GM19468 (cell line): ENCODE measurements at regions not wholly inside any gene's neighbourhood (a gene's known extent, or its start where the extent isn't known, plus 50 kb on each side); places are given as distances from the start of the nearest gene placed in this dataset.

Source experiments
- ATAC-seq: cut with Tn5 transposase; IDR thresholded peaks from one replicate; pipeline ENCODE4 v1.9.1; 2021; ENCODE audit warnings: mild to moderate bottlenecking, moderate library complexity, moderate number of reproducible peaks; ENCODE audit not compliant: unreplicated experiment; ENCODE audit errors: extremely low read depth

DNA sequence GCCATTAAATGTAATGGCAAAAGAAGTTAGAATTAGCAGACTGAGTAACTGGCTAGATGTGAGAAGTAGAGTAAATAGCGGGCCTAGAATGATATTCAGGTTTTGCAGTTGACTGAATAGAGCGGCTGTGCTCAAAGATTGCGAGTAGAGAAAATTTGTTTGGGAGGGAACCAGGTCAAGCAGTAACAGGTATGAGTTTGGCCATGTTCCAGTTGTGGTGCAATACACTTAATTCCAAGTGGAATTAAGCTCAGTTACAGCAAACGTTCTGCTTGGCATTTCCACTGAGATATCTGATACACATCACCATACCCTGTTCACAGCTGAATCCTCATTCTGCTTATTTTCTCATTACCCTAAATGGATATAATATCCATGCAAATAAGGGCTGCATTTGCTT is 1382.9 kb downstream of the MRPL39 start:
- ATAC-seq: no peak

DNA sequence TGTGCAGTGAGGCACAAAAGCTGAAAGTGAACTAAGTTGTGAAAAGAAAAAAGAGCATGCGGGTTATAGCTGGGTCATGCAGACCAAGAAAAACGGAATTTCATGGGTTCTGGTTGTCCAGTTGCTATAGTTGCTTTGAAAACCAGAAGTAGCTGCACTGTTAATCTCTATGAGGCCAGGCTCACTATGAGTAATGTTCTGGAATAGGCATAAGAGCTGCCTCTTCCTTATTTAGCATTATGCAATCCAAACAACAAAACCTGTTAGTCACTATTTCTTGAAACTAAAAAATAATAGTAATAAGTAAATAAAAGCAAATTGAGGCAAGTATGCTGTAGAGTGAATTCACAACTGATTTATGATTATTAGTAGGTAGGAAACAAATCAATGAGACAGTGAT is 1383.7 kb downstream of the MRPL39 start:
- ATAC-seq: no peak

DNA sequence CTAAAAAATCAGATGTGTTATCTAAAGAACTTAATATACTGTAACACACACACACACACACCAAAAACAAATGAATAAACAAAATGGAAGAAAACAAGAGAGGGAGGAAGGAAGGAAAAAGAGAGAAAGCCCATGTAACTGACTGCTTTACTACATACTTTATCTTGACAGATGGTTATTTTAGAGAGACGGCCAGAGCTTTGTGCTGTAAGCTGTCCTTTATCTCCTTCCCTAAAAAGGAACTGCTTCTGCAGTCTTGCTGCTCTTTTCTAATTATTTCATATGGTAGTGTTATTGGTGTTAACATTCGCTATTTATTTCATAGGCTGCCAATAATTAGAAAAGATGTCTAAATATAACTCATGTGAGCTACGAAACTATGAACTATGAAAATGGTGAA is 1384.6 kb downstream of the MRPL39 start:
- ATAC-seq: no peak

DNA sequence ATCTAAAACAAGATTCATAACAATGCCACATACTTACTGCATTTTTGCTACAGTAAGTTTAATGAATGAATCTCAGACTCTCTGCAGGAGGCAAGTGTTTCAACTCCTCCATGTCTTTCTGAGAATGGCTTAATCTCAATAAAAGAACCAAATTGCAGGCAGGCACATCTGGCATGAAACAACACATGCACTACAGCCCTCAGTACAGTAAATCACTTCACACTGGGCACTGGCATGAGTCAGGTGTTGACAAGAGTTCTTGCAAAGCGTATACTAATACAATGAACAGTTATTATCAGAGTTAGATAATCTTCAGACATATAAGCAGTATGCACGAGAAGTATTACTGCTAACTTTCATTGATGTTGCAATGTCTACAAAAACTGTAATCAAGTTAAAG is 1386.8 kb downstream of the MRPL39 start:
- ATAC-seq: no peak

DNA sequence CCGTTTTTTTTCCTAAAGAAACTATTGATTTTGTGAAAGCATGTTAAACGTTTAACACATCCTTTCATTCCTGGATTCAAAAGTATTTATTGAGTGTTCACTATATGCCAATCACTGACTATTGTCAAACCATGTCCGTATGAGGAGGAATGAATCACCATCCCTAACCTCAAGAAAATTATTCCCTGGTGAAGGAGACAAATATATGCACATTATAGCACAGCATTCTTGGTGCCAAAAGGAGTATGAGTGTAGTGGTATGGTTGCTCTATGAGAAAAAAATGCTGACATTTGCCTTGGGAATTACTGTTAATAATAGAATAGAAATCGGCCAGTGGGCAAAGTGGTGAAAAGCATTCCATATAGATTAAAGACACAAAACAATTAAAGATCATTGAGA is 1390.1 kb downstream of the MRPL39 start:
- ATAC-seq: no peak

DNA sequence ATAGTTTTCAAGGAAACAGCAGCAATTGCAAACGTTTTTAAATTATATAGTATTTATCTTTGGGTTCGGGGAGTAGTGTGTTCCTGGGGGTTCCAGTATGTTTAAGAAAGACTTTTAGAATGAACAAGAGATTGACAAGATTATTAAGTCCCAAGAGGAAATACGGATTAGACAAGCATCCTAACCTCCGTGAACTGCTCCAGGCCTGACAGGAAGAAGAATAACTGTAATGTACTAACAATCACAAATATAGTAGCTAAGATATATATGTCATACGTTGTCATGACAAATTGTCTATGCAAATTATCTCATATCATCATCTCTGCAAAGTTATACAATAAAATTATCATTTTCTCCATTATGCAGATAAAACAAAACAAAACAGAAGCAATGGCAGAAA is 1397.2 kb downstream of the MRPL39 start:
- ATAC-seq: no peak

DNA sequence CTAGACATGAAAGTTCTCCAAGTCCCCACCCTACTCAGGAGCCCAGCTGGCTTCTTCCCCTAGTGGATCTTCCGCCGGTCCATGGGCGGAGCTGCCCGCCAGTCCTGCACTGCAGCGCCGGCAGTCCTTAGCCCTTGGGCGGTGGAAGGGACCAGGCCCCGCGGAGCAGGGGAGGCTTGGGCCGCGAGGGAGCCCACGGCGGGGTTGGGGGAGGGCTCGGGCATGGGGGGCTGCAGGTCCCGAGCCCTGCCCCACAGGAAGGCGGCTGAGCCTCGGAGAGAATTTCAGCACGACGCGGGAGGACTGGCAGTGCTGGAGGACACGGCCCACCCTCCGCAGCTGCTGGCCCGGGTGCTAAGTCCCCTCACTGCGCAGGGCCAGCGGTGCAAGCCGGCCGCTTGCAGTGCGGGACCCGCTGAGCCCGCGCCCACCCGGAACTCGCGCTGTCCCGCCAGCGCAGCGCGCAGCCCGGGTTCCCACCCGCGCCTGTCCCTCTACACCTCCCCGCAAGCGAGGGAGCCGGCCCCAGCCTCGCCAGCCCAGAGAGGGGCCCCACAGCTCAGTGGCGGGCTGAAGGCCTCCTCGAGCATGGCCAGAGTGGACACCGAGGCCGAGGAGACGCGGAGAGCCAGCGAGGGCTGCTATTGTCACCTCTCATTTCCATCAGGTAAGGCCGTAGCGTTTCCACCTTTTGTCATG is 1398.6 kb downstream of the MRPL39 start:
- no peak for ATAC-seq

DNA sequence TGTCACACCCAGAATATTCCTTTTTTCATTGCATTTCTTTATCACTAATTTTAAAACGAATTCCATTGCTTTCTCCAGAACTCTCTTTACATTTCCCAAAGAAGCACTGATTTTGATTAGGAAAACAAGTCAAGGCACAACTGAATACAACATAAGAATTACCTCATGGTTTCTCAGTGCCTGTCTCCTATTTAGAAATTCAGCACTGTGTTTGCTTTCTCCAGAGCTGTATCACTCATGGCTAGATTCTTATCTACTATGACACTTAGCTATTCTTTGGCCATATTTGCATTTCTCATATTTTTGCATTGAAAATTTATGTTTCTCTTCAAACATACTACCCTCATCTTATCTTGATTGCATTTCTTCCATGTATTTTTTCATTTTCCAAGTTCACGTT is 1402.0 kb downstream of the MRPL39 start:
- ATAC-seq: no peak

DNA sequence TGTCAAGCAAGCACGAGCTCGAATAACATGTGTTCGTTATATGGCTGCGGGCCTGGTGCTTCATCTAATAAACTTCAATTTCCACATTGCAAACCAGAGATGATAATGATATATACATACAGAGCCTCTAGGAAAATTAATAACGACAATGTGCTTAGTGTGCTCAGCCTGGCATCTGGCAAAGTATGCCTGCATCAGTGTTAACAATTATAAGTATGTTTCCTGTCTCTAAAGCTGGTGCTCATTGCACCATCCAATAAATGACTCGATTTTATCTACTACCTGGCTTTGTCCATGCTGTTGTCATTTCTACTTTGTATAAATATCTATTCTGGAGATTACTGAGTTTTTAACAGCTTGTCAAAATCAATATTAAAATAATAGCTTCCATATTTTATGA is 1402.6 kb downstream of the MRPL39 start:
- ATAC-seq: no peak

DNA sequence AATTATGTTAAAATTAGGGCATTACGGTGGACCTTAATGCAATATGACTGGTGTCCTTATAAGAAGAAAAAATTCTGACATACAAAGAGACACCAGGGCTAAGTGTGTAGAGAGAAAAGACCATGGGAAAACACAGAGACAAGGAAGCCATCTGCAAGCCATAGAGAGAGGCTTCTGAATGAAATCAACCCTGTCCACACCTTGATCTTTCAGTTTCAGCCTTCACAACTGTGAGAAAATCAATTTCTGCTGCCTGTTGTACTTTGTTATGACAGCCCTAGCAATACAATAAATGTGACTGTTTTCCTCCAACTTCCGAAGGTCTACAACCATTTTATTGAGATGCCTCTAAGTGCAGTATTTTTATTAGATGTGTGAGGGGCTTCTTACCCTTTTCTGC is 1407.2 kb downstream of the MRPL39 start:
- ATAC-seq: peak; percentile 49

DNA sequence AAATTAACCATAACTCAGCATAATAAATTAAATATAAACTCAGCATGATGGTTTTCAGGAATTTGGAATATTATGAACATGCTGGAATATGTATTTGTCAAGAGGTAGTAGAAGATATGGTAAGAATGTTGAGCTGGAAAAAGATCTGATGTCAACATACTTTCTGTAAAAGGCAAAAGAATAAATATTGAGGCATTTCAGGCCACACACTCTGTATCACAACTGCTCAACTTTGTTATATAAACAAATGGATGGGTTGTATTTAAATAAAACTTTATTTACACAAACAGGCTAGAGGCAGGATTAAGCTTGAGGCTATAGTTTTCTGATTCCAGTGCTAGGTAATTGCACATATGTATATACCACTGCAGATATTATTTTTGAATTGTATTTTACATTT is 1409.4 kb downstream of the MRPL39 start:
- no peak for ATAC-seq

DNA sequence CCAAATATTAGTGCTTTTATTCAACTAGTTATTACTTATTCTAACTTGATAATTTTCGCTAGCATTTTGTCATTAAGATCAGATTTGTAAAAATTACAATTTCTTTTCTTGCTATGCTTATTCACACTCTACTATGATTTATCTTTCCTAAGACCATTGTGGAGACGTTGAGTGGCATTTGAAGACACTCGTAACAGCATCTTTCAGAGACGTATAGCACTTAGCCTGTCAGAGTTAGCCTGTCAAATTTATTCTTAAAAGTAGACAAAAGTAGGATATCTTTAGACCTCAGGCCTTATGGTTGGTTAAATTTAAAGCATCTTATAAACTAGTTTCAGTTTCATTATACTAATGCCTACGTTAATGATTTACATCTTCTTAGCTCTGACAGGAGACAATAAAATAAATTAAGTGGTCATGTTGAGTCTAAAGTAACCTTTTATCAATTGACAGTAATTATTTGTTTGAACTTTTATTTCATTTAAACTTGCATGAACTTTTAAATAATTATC is 1410.1 kb downstream of the MRPL39 start:
- no peak for ATAC-seq

DNA sequence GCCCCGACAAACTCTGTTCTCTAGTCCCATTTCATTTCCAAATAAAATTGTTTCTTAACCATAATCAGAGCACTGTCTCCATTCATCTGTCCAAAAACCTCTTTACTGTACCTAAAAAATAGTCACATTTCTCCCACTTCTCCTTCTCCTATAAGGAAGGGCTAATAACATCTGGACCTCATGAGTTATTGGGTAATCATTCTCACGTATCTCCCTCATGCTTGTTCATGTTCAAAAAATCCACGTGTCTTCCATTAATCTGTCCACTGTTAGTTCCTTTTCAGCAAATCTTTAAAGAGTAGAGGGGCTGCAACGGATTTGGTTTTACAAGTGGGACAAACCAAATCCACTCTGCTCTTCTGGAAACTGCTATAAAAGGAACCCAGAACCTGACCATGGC is 1418.8 kb downstream of the MRPL39 start:
- ATAC-seq: no peak

DNA sequence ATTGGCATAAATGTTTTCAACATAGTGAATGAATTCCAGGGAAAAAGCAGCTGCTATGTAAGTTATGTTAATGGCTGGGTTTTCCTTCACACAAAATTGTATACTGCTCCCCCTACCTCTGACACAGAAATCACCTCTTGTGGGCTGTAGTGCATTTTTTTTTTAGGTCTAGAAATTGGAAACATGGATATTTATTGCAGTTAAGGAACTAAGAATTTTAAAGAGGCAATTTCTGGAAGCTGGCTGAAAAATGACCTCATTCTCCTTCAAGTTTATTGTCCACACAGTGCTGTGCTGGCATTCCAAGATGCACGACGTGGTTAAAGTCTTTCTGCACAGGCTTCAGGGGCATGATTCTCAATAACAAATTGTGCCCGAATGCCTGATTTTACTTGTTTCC is 1424.2 kb downstream of the MRPL39 start:
- no peak for ATAC-seq

DNA sequence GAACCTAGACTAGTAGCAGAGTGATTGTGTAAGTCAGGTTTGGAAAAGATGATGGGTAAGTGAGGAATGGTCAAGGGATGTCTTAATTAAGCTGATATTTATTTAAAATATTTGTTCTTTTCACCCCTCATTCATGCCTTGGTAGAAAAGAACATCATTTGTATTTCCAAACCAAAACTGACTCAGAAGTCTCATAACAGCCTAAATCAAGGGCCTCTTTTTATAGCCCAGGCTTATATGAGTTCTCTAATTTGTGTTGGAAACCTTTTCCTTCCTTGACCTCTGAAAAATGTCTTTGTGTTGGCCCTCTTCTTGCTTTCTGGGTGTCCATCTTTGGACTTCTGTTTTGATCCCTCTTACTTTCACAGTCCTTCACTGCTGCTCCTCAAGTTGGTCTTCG is 1428.2 kb downstream of the MRPL39 start:
- ATAC-seq: no peak

DNA sequence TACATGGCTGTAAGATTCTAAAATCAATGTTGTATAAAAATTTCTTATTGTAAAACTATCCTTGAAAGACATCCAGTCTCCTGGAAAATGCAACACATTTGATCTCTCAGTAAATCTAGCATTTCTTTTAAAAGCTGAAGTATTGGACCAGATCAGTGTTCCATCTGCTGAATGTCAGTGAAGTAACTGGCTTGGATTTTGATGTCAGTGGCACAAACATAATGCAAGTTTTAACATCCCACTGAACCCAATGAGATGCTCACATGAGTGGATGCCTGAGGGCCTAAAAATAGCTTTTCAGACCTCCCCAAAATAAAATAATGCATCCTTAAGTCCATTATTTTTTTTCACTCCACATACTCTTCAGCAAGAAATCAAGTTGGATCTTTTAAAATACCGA is 1432.2 kb downstream of the MRPL39 start:
- ATAC-seq: no peak

DNA sequence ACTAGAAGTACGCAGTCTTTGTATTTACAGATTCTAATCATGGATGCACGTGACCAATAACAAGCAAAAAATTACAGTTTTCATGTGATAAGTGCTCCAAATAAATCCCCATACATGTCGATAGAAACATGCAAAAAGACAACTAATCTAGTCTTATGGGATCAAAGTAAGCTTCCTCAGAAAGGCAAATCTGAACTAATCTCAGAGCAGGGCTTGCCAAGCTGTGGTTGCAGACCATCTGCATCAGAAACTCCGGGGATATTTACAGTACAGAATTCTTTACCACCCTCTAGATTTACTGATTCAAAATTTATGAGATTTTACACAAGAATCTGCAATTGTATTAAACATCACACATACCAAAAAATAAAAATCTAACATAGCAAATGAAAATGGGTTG is 1435.5 kb downstream of the MRPL39 start:
- ATAC-seq: no peak

DNA sequence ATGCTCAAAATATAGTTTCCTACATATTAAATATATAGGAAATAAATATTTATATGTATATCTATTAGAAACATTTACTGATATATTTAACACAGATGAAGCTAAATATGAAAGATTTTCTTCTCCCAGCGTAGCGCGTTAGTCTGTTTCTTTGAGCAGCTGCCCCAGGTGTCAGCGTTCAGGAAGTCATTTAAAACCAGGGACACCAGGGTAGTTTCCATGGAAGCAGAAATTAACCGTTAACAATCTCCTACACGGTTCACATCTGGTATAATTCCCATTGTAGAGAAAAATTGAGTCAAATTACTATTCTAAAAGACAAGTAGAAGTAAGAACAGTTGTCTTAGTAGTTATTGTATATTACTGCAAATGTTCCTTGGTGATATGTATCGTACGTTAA is 1443.7 kb downstream of the MRPL39 start:
- no peak for ATAC-seq

DNA sequence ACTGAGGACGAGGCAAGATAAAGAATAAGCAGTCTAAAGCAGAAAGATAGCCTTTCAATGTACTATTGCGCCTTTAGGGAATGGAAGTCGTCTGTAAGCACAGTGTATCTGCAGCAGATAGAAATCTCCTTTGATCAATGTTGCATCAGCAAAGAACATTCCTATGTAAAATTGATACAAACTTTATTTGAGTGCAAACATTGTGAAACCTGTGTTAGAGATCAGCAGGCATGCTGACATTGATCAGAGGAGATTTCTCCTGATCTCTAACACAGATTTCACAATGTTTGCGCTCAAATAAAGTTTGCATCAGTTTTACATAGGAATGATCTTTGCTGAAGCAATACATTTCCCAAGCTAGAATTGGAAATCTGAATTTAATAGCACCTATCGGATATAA is 1446.8 kb downstream of the MRPL39 start:
- ATAC-seq: no peak

DNA sequence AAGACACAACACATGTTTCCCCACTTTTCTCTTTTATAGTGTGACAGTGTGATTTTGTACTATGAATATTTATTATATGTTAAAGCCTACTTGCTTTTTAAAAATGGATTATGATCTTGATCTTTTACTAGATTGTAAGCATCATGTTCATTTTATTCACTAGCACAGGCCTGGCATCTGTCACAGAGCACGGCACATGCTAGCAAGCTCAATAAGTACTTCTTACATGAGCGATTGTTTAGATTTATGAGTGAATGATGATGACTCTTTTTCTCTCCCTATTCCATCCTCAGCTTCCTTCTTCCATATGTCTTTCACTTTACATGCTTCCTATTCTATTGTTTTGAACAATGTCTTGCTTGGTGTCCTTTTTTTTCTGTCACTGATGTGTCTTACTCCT is 1454.1 kb downstream of the MRPL39 start:
- ATAC-seq: no peak

DNA sequence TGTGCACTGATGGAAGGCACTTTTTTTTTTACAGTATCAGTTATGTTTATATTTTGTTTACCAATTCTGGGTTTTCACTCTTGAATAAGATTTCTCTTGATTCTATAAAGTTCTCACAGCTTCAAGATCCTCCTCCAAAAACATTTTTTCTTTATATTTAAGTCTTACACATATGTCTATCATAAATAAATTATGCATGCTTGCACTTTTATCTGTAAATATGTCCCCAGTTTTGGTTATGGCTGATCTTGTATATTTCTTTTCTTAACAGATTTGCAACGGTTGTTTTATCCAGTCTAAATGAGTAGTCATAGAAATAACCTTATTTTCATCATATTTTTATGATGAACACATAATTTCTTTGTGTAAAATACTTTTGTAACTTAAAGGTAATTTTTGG is 1456.5 kb downstream of the MRPL39 start:
- no peak for ATAC-seq

DNA sequence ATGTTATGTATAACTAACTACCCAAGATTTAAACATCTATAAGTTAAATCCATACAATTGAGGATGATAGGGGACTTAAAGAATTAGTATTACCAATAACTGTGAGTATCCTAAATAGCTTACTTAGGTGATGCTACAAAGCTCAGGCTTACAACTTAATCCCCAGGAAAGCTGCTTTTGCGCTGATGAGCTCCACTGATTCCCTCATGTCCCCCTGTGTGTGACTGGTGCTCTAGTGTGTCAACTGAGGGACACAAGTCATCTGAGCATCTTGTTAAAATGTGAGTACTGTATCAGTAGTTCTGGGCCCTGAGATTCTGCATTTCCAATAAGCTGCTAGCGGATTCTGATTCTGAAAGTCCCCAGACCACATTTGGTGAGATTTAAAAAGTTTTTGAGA is 1458.8 kb downstream of the MRPL39 start:
- no peak for ATAC-seq

DNA sequence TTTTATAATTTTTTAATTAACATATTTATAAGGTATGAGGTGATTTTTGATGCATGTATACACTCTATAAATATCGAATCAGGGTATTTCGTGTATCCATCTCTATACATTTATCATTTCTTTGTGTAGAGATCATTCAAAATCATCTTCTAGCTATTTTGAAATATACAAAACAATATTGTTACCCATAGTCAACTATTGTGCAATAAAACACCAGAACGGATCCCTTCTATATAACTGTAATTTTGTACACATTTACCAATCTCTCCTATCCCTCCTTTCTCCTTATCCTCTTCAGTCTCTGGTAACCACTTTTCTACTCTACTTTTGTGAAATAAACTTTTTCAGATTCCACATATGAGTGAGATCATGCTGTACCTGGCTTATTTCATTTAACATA is 1459.6 kb downstream of the MRPL39 start:
- ATAC-seq: no peak
